Tibial artery (tissue), 4 donors: ENCODE measurements at regions not wholly inside any gene's neighbourhood (a gene's known extent, or its start where the extent isn't known, plus 50 kb on each side); places are given as distances from the start of the nearest gene placed in this dataset.
"Not testable (repeated sequence)": the region's sequence is repeated elsewhere in the genome, so short reads cannot be mapped to it uniquely, and the experiment has no call there.

ENCODE experiments used
- DNase-seq, 2 donors: peaks; one replicate each; pipeline ENCODE4 v3.0.0-alpha.2; 2019
- H3K27ac ChIP-seq, 2 donors: fragments of 200-600 bp; sonication (generic) in 1 of 2; 1 replicate in 1 of 2; 2 replicates in 1 of 2; pipeline ENCODE4 v1.5.1; 2018 to 2019; ENCODE audit warnings: mild to moderate bottlenecking in 1 of 2
- H3K27me3 ChIP-seq, 2 donors: fragments of 200-600 bp; sonication (generic) in 1 of 2; one replicate each; pipeline versions ENCODE4 v1.5.1 to v1.6.0; 2016 to 2019
- H3K36me3 ChIP-seq, 3 donors: fragments of 200-600 bp; sonication (generic) in 2 of 3; one replicate each; pipeline ENCODE4 v1.5.1; 2016 to 2019; ENCODE audit warnings: mild to moderate bottlenecking in 2 of 3
- H3K4me1 ChIP-seq, 4 donors: fragments of 200-600 bp; sonication (generic) in 2 of 4; 1 replicate in 3 of 4; 2 replicates in 1 of 4; pipeline ENCODE4 v1.5.1; 2016 to 2019
- H3K4me3 ChIP-seq, 2 donors: fragments of 200-600 bp; sonication (generic) in 1 of 2; 1 replicate in 1 of 2; 2 replicates in 1 of 2; pipeline ENCODE4 v1.5.1; 2018 to 2019; ENCODE audit warnings: mild to moderate bottlenecking in 2 of 2
- H3K9me3 ChIP-seq, 3 donors: fragments of 200-600 bp; sonication (generic) in 1 of 3; one replicate each; pipeline ENCODE4 v1.5.1; 2016 to 2019
- CTCF ChIP-seq, 2 experiments: fragments of 200-600 bp in 1 of 2; fragments of 450-650 bp in 1 of 2; IDR thresholded peaks; one replicate each; pipeline ENCODE4 v1.5.1; 2017 to 2019; ENCODE audit warnings: antibody characterized with exemption in 2 of 2, mild to moderate bottlenecking in 1 of 2, moderate library complexity in 1 of 2
- intact Hi-C: fragments of 100-400 bp; cut with DNase I; formaldehyde crosslinking; loops from one replicate; pipeline ENCODE4 v1.15.0; 2023; ENCODE audit warnings: low total_unique reads

DNA sequence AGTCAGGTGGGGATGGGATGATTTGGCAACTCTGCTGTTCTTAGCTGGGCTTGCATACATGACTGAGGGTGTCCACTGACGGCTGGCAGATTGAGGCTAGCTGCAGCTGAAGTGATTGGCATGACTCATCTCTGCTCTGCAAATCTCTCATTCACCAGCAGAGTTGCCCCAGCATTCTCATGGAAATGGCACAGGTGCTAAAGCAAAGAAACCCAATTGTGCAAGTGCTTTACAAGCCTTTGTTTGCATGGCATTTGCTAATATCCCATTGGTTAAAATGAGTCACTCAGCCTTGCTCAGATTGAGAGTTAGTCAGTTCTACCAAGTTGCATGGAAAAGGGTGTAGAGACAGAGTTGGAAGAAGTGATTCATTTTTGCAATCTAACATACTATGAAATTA, 389.7 kb upstream of the FAR2 start:
- no peak for TF ChIP-seq CTCF (IDR thresholded peaks at IDR 0.05)
- Histone ChIP-seq H3K36me3 (no peaks in the 10 kb centered on the region), H3K27ac (no peak overlapping the region)

DNA sequence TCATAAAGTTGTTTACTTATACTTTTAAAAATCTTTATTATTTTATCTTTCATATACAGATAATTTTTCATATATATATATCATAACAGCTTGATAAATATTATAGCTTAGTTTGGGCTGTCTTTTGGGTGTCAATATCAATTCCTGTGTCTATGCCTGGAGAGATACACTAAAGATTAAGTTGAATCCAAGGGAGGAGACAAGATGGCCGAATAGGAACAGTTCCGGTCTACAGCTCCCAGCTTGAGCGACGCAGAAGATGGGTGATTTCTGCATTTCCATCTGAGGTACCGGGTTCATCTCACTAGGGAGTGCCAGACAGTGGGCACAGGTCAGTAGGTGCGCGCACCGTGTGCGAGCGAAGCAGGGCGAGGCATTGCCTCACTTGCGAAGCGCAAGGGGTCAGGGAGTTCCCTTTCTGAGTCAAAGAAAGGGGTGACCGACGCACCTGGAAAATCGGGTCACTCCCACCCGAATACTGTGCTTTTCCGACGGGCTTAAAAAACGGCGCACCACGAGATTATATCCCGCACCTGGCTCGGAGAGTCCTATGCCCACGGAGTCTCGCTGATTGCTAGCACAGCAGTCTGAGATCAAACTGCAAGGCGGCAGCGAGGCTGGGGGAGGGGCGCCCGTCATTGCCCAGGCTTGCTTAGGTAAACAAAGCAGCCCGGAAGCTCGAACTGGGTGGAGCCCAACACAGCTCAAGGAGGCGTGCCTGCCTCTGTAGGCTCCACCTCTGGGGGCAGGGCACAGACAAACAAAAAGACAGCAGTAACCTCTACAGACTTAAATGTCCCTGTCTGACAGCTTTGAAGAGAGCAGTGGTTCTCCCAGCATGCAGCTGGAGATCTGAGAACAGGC, 388.8 kb upstream of the FAR2 start:
- H3K36me3 ChIP-seq, H3K27me3 ChIP-seq, H3K4me1 ChIP-seq, DNase-seq, intact Hi-C loops, H3K4me3 ChIP-seq, H3K27ac ChIP-seq, H3K9me3 ChIP-seq: not testable (repeated sequence)

More for the DNA sequence above, 389.7 kb upstream of the FAR2 start:
- Histone ChIP-seq H3K4me3 (no peak overlapping the region), H3K9me3 (no peaks in the 10 kb centered on the region), H3K27me3 (no peaks in the 10 kb centered on the region), H3K4me1 (no peaks in the 10 kb centered on the region)
- intact Hi-C loops: no loop called here
- DNase-seq: no peak

- H3K27me3 ChIP-seq, intact Hi-C loops, H3K9me3 ChIP-seq, H3K4me1 ChIP-seq, H3K27ac ChIP-seq, DNase-seq, H3K36me3 ChIP-seq, H3K4me3 ChIP-seq: not testable (repeated sequence)
Measured at GRCh38 chr12:28761897-28762296, 387.2 kb upstream of the FAR2 start.

DNA sequence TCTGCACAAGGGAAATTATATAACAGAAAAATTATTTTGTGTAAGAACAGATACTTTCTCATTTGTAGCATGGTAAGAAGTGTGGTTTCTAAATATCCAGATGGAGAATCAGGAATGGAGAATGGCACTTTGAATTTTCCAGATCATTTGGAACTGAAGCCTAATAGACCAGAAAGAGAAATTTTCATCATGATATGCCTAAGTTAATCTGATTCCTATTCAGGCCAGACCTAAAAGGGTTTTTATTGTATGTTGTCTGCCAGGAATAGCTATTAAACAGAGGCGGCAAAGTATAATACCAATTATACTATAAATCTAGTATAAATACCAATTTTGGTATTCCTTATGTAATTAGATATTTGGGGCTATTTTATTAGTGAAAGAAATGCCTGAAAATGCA, 382.7 kb upstream of the FAR2 start:
- DNase-seq: no peak
- intact Hi-C loops: no loop called here
- no peaks in the 10 kb centered on the region for H3K36me3 ChIP-seq
- no peaks in the 10 kb centered on the region for H3K9me3 ChIP-seq
- no peak overlapping the region for H3K27ac ChIP-seq
- no peak overlapping the region for H3K4me3 ChIP-seq
- no peaks in the 10 kb centered on the region for H3K27me3 ChIP-seq
- no peaks in the 10 kb centered on the region for H3K4me1 ChIP-seq
- no peak for TF ChIP-seq CTCF (IDR thresholded peaks at IDR 0.05)

- Histone ChIP-seq H3K4me3 (no peak overlapping the region), H3K36me3 (no peaks in the 10 kb centered on the region), H3K27me3 (no peaks in the 10 kb centered on the region), H3K9me3 (no peaks in the 10 kb centered on the region), H3K27ac (no peak overlapping the region), H3K4me1 (no peaks in the 10 kb centered on the region)
- intact Hi-C loops: no loop called here
- no peak for DNase-seq
- no peak for TF ChIP-seq CTCF (IDR thresholded peaks at IDR 0.05)
Measured at GRCh38 chr12:28767836-28768348, 381.2 kb upstream of the FAR2 start.

- Histone ChIP-seq H3K36me3 (no peaks in the 10 kb centered on the region), H3K9me3 (no peaks in the 10 kb centered on the region), H3K4me3 (no peak overlapping the region), H3K4me1 (no peaks in the 10 kb centered on the region), H3K27me3 (no peaks in the 10 kb centered on the region), H3K27ac (no peak overlapping the region)
- no peak for TF ChIP-seq CTCF (IDR thresholded peaks at IDR 0.05)
- intact Hi-C loops: no loop called here
- DNase-seq: no peak
Measured at GRCh38 chr12:28770322-28770721, 378.8 kb upstream of the FAR2 start.
